ENCODE measurements at regions not wholly inside any gene's neighbourhood (a gene's known extent, or its start where the extent isn't known, plus 50 kb on each side); places are given as distances from the start of the nearest gene placed in this dataset.

GRCh38 chr1:55986003-55986402, 593.4 kb downstream of the PLPP3 start:
- DNase-seq = no peak
- Mint-ChIP-seq H3K4me3 (no peak overlapping the region), H3K36me3 (ENCODE audit: low read depth) (no peaks in the 10 kb centered on the region), H3K27me3 (ENCODE audit: insufficient read depth) (peaks cover 28% of the 10 kb centered on the region), H3K27ac (no peak overlapping the region), H3K9me3 (no peaks in the 10 kb centered on the region), H3K4me1 (no peaks in the 10 kb centered on the region)
- Histone ChIP-seq H3K27ac (ENCODE audit: low read depth, low read length) (no peak overlapping the region), H3K9ac (ENCODE audit: extremely low read depth, low read length, poor library complexity, severe bottlenecking) (no peak overlapping the region), H3K4me1 (ENCODE audit: control insufficient read depth, insufficient read depth, low read length) (no peaks in the 10 kb centered on the region), H3K27me3 (ENCODE audit: control insufficient read depth, insufficient read depth, low read length, poor library complexity, severe bottlenecking) (no peaks in the 10 kb centered on the region), H3K4me3 (ENCODE audit: low read length) (no peak overlapping the region), H3K36me3 (ENCODE audit: control insufficient read depth, insufficient read depth, low read length) (no peaks in the 10 kb centered on the region), H3K9me3 (ENCODE audit: control insufficient read depth, low read length) (no peaks in the 10 kb centered on the region)
- TF ChIP-seq, protein P1, sequence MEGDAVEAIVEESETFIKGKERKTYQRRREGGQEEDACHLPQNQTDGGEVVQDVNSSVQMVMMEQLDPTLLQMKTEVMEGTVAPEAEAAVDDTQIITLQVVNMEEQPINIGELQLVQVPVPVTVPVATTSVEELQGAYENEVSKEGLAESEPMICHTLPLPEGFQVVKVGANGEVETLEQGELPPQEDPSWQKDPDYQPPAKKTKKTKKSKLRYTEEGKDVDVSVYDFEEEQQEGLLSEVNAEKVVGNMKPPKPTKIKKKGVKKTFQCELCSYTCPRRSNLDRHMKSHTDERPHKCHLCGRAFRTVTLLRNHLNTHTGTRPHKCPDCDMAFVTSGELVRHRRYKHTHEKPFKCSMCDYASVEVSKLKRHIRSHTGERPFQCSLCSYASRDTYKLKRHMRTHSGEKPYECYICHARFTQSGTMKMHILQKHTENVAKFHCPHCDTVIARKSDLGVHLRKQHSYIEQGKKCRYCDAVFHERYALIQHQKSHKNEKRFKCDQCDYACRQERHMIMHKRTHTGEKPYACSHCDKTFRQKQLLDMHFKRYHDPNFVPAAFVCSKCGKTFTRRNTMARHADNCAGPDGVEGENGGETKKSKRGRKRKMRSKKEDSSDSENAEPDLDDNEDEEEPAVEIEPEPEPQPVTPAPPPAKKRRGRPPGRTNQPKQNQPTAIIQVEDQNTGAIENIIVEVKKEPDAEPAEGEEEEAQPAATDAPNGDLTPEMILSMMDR (conservative IDR thresholded peaks at IDR 0.05) = no peak
- WGBS, 2 experiments (ENCODE audit: insufficient coverage in 1 of 2, insufficient read length in 1 of 2) = 88% methylated on average over 1 of the region's 1 CpG; no CpG with 5 or more reads in 1 of the 2 experiments

DNA sequence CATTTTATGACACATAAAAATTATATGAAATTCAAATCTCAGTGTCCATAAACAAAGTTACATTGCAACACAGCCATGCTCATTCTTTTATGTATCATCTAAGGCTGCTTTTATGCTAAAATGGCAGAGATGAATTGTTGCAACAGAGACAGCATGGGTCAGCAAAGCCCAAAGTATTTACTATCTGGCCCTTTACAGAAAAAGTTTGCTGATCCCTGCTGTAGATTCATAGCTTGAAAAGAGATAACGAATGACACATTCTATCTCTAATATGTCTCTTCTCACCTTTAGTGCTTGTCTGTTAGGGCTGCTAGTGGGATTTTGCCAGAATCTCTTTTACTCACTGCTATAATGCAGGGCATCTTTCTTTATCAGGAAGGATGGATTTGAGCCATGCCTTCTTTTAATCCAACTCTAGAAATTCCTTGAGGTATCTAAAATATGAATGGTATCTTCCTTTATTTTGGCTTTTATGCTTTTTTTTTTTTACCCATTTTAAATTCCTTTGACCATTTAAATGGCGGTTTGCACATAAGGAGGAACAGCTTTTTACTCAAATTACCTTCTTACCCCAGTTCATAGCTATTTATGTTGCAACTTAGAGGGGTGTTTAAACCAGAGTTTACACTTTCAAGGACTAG, 598.2 kb downstream of the PLPP3 start:
- no peaks in the 10 kb centered on the region for H3K27me3 ChIP-seq (ENCODE audit: control insufficient read depth, insufficient read depth, low read length, poor library complexity, severe bottlenecking)
- WGBS, 2 experiments (ENCODE audit: insufficient coverage in 1 of 2, insufficient read length in 1 of 2) = 94% methylated on average over 2 of the region's 2 CpGs; no CpG with 5 or more reads in 1 of the 2 experiments
- H3K4me3 ChIP-seq (ENCODE audit: low read length) = no peak overlapping the region
- no peaks in the 10 kb centered on the region for H3K36me3 Mint-ChIP-seq (ENCODE audit: low read depth)
- H3K9me3 Mint-ChIP-seq = no peaks in the 10 kb centered on the region
- DNase-seq = no peak
- no peak overlapping the region for H3K27ac ChIP-seq (ENCODE audit: low read depth, low read length)
- no peaks in the 10 kb centered on the region for H3K4me1 ChIP-seq (ENCODE audit: control insufficient read depth, insufficient read depth, low read length)
- TF ChIP-seq, protein P1 (conservative IDR thresholded peaks at IDR 0.05) = no peak
- no peaks in the 10 kb centered on the region for H3K36me3 ChIP-seq (ENCODE audit: control insufficient read depth, insufficient read depth, low read length)
- H3K4me1 Mint-ChIP-seq = no peaks in the 10 kb centered on the region
- no peak overlapping the region for H3K27ac Mint-ChIP-seq
- no peaks in the 10 kb centered on the region for H3K9me3 ChIP-seq (ENCODE audit: control insufficient read depth, low read length)
- H3K27me3 Mint-ChIP-seq (ENCODE audit: insufficient read depth) = peaks cover 24% of the 10 kb centered on the region
- no peak overlapping the region for H3K4me3 Mint-ChIP-seq
- H3K9ac ChIP-seq (ENCODE audit: extremely low read depth, low read length, poor library complexity, severe bottlenecking) = no peak overlapping the region

GRCh38 chr1:55980582-55980981, 598.8 kb downstream of the PLPP3 start:
- TF ChIP-seq, protein P1 (conservative IDR thresholded peaks at IDR 0.05) = no peak
- H3K9me3 ChIP-seq (ENCODE audit: control insufficient read depth, low read length) = no peaks in the 10 kb centered on the region
- no peak overlapping the region for H3K9ac ChIP-seq (ENCODE audit: extremely low read depth, low read length, poor library complexity, severe bottlenecking)
- H3K36me3 Mint-ChIP-seq (ENCODE audit: low read depth) = no peaks in the 10 kb centered on the region
- H3K4me3 Mint-ChIP-seq = no peak overlapping the region
- no peak overlapping the region for H3K4me3 ChIP-seq (ENCODE audit: low read length)
- DNase-seq = no peak
- H3K27me3 Mint-ChIP-seq (ENCODE audit: insufficient read depth) = peaks cover 19% of the 10 kb centered on the region
- 91 to 100% methylated on average over 1 to 4 of the region's 4 CpGs for WGBS, 2 experiments (ENCODE audit: insufficient coverage in 1 of 2, insufficient read length in 1 of 2)
- H3K27ac Mint-ChIP-seq = no peak overlapping the region
- H3K4me1 ChIP-seq (ENCODE audit: control insufficient read depth, insufficient read depth, low read length) = no peaks in the 10 kb centered on the region
- no peaks in the 10 kb centered on the region for H3K36me3 ChIP-seq (ENCODE audit: control insufficient read depth, insufficient read depth, low read length)
- no peaks in the 10 kb centered on the region for H3K4me1 Mint-ChIP-seq
- H3K9me3 Mint-ChIP-seq = no peaks in the 10 kb centered on the region
- no peaks in the 10 kb centered on the region for H3K27me3 ChIP-seq (ENCODE audit: control insufficient read depth, insufficient read depth, low read length, poor library complexity, severe bottlenecking)
- no peak overlapping the region for H3K27ac ChIP-seq (ENCODE audit: low read depth, low read length)

Measured in endodermal cell (in vitro differentiated cells).